Cerebellar cortex (tissue), 1 donor: ENCODE measurements at regions not wholly inside any gene's neighbourhood (a gene's known extent, or its start where the extent isn't known, plus 50 kb on each side); places are given as distances from the start of the nearest gene placed in this dataset.

ENCODE experiments used
- DNase-seq: peaks from one replicate; pipeline ENCODE4 v3.0.0-alpha.2; 2015; ENCODE audit warnings: low spot score

GRCh38 chrX:39560271-39560670 lies 537.5 kb downstream of the BCOR start:
- no peak for DNase-seq

- no peak for DNase-seq
Measured at GRCh38 chrX:39563178-39563577, 534.6 kb downstream of the BCOR start.

- DNase-seq, result no peak
Measured at GRCh38 chrX:39564751-39565150, 533.0 kb downstream of the BCOR start.

- no peak for DNase-seq
Measured at GRCh38 chrX:39574178-39574577, 523.6 kb downstream of the BCOR start.

- DNase-seq, result peak; percentile 46
Measured at GRCh38 chrX:39576041-39576872, 521.5 kb downstream of the BCOR start.

- DNase-seq, result no peak
Measured at GRCh38 chrX:39577206-39577984, 520.4 kb downstream of the BCOR start.

- no peak for DNase-seq
Measured at GRCh38 chrX:39577985-39578869, 519.5 kb downstream of the BCOR start.

GRCh38 chrX:39580043-39580442 lies 517.7 kb downstream of the BCOR start:
- DNase-seq, result peak; percentile 66

- DNase-seq, result no peak
Measured at GRCh38 chrX:39581411-39581810, 516.3 kb downstream of the BCOR start.

- no peak for DNase-seq
Measured at GRCh38 chrX:39582091-39582490, 515.7 kb downstream of the BCOR start.

- DNase-seq, result no peak
Measured at GRCh38 chrX:39582976-39583375, 514.8 kb downstream of the BCOR start.

- DNase-seq, result no peak
Measured at GRCh38 chrX:39585808-39586207, 511.9 kb downstream of the BCOR start.

GRCh38 chrX:39586359-39586758 lies 511.4 kb downstream of the BCOR start:
- no peak for DNase-seq

GRCh38 chrX:39591099-39591498 lies 506.7 kb downstream of the BCOR start:
- no peak for DNase-seq

GRCh38 chrX:39592776-39593175 lies 505.0 kb downstream of the BCOR start:
- no peak for DNase-seq

GRCh38 chrX:39595977-39596376 lies 501.8 kb downstream of the BCOR start:
- no peak for DNase-seq

GRCh38 chrX:39596437-39596836 lies 501.3 kb downstream of the BCOR start:
- DNase-seq, result no peak

- no peak for DNase-seq
Measured at GRCh38 chrX:39599339-39599738, 498.4 kb downstream of the BCOR start.

- DNase-seq, result no peak
Measured at GRCh38 chrX:39600222-39600621, 497.5 kb downstream of the BCOR start.

- no peak for DNase-seq
Measured at GRCh38 chrX:39601231-39602177, 496.3 kb downstream of the BCOR start.

- no peak for DNase-seq
Measured at GRCh38 chrX:39602195-39602594, 495.6 kb downstream of the BCOR start.
